ENCODE measurements at regions not wholly inside any gene's neighbourhood (a gene's known extent, or its start where the extent isn't known, plus 50 kb on each side); places are given as distances from the start of the nearest gene placed in this dataset.
"Not testable (repeated sequence)": the region's sequence is repeated elsewhere in the genome, so short reads cannot be mapped to it uniquely, and the experiment has no call there.

DNA sequence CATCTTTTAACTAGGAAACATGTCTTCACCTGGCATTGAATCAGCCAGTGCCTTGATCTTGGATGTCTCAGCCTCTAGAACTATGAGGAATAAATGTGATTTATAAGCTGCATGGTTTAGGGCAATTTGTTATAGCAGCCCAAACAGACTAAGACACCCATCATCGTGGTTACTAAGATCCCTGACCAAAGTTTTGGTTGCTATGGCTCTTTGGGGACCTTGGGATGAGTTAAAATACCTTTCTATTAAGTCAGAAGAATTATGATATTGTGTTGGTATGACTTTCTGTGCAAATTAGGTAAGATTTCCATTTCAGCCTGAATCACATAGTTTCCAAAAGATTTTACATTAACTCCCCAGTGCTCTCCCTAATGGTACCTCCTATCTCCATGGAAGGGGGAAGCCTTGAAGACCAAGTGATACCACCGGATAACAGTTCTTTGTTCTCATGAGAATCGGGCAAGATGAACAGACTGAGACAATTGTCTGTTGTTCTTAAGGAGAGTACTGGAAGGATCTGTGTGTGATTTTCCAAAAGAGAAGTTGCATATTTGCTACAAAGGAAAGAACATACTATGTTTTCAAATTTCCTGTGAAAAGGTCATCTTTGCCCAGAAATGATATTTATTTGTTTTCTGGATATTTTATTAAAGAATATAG, 60.4 kb upstream of the UBASH3B start:
- TF ChIP-seq, protein P1, sequence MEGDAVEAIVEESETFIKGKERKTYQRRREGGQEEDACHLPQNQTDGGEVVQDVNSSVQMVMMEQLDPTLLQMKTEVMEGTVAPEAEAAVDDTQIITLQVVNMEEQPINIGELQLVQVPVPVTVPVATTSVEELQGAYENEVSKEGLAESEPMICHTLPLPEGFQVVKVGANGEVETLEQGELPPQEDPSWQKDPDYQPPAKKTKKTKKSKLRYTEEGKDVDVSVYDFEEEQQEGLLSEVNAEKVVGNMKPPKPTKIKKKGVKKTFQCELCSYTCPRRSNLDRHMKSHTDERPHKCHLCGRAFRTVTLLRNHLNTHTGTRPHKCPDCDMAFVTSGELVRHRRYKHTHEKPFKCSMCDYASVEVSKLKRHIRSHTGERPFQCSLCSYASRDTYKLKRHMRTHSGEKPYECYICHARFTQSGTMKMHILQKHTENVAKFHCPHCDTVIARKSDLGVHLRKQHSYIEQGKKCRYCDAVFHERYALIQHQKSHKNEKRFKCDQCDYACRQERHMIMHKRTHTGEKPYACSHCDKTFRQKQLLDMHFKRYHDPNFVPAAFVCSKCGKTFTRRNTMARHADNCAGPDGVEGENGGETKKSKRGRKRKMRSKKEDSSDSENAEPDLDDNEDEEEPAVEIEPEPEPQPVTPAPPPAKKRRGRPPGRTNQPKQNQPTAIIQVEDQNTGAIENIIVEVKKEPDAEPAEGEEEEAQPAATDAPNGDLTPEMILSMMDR (IDR thresholded peaks at IDR 0.05): no peak
- Histone ChIP-seq H3K27ac (no peak overlapping the region), H3K4me3 (no peak overlapping the region)
- DNase-seq (ENCODE audit: low spot score): no peak

DNA sequence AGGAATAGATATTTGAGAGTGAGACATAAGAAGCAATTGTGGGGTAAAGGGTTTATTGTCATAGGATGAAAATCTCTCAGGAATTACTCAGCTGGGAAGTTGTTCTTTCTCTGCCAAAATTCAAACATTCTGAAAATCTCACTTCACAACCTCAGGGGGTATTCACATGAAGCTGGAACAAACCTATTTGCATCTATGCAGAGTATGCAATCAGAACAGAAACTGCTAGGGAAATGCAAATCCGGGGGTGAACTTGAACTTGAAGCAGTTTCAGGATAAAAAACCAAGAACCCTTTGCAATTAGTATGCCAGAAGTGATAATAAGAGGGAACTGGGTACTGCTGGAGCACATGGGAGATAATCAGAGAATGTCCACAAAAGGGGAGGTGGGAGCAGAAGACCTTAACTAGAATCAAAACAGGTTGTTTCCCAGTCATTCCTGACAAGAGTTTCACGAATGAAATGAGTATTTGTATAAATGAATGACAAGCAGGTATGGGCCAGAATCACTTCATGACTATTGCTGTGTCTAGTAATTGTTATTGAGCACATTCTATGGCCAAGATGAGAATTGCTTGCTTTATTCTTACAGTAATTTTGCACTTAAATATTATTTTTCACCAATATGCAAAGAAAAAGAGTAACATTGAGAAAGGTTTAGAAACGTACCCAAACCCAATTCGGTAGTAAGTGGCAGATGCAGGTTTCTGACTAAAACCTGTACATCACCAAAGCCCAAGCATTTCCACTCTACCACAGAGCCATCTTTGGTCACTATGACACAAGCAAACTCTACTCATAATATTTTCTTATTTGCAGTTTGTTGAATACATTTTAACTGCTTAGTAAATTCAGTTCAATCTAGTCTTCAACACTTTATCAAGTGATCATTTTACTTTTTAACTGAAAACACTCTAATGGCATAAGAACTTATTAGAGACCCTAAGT, 61.8 kb upstream of the UBASH3B start:
- Histone ChIP-seq H3K4me3 (no peak overlapping the region), H3K27ac (no peak overlapping the region)
- no peak for DNase-seq (ENCODE audit: low spot score)
- TF ChIP-seq, protein P1 (IDR thresholded peaks at IDR 0.05): no peak

DNA sequence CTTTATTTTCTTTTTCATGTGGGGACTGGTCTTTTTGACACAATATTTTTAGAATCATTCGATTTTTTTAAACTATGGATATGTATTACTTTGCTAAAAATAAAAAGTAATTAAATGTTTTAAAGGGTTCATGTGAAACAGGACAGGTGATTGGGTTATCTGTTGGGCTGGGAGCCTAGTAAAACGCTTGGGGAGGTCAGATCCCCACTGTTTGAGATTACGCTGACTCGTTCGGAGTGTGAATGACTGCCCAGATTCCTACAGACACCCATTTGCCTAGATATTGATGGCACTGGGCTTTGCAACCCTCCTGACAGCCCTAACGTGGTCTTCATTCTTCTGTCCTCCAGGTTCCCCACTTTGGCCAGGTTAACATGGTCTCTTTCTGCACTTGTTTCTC, 62.9 kb upstream of the UBASH3B start:
- DNase-seq (ENCODE audit: low spot score): no peak
- TF ChIP-seq, protein P1 (IDR thresholded peaks at IDR 0.05): no peak
- H3K27ac ChIP-seq: no peak overlapping the region
- H3K4me3 ChIP-seq: no peak overlapping the region

DNA sequence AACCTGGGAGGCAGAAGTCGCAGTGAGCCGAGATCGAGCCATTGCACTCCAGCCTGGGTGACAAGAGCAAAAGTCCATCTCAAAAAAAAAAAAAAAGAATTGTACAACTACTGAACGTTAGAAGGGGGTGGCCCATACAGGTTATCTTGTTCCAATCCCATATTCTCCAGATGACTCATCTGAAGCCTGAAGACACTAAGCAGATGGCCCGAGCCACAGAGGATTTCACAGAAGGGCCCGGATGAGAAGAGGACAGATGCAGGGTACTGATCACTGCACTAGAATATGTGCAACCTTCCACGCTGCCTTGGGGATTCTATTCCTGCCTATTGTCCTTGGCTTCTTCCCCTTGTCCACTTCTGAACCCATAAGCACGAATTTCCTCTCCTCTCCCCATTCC, 70.9 kb upstream of the UBASH3B start:
- Histone ChIP-seq H3K4me3 (no peak overlapping the region), H3K27ac (no peak overlapping the region)
- no peak for DNase-seq (ENCODE audit: low spot score)

DNA sequence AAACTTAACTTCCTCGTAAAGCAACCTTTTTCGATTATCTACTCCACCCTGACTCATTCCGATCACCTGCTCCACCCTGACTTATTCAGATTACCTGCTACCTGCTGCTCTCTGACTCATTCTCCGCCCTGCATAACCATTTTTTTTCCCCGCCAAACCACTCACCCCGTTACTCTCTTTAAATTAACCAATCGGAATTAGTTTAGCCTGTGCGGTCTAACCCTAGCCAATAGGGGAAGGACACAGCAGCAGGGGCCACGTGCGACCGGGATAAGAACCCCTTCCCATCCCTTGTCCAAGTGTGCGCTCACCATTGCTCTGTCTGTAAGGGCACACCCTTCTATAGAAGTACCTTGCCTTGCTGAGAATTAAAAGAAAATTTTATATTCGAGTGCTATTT, 75.5 kb upstream of the UBASH3B start:
- H3K4me3 ChIP-seq; DNase-seq (ENCODE audit: low spot score); H3K27ac ChIP-seq: not testable (repeated sequence)

More for the DNA sequence above, 70.9 kb upstream of the UBASH3B start:
- TF ChIP-seq, protein P1 (IDR thresholded peaks at IDR 0.05): no peak

DNA sequence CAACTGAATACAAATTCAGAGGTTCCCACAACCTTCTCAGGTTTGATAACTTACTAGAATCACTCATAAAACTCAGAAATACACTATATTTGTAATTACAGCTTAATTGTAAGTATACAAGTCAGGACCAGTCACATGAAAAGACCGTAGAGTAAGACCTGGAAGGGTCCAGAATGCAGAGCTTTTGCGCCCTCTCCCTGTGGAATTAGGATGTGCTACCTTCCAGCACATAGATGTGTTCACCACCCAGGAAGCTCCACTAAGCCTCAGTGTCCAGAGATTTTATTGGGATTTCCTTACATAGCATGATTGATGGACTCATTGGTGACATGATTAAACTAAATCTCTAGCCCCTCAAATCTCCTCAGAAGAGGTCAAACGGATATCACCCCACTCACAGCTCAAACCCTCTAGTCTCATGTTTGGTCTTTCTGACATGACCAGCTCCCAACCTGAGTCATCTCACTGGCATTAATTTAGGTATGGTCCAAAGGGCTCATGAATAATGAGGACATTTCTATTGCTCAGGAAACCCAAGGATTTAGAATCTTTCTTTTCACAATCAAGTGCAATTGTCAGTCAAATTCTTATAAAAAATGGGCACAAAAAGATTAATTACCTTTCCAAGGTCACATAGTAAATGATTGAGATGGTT, 77.2 kb upstream of the UBASH3B start:
- DNase-seq (ENCODE audit: low spot score): no peak
- Histone ChIP-seq H3K4me3 (no peak overlapping the region), H3K27ac (no peak overlapping the region)
- TF ChIP-seq, protein P1 (IDR thresholded peaks at IDR 0.05): no peak

DNA sequence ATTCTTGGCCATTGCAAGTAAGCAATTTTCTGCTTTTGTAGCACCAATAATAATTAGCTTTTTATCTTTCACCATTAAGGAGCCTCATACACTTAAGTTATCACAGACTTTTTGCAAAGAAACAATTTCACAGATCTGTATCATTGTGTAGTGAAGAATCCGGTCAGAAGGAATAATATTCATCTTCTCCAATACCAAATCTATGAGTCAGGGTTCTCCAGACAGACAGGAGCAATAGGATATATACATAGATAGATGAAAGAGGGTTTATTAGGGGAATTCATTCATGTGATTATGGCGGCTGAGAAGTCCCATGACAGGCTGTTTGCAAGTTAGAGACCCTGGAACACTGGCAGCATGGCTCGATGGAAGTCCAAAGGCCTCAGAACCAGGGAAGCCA, 82.9 kb upstream of the UBASH3B start:
- H3K27ac ChIP-seq: no peak overlapping the region
- TF ChIP-seq, protein P1 (IDR thresholded peaks at IDR 0.05): no peak
- no peak overlapping the region for H3K4me3 ChIP-seq
- no peak for DNase-seq (ENCODE audit: low spot score)
